Colonic mucosa (tissue), 4 donors: ENCODE measurements at regions not wholly inside any gene's neighbourhood (a gene's known extent, or its start where the extent isn't known, plus 50 kb on each side); places are given as distances from the start of the nearest gene placed in this dataset.

Source experiments
- DNase-seq: peaks from one replicate; pipeline ENCODE4 v3.0.0-alpha.2; 2020
- H3K27ac ChIP-seq: fragments of 200-600 bp; one replicate; pipeline ENCODE4 v1.8.0; 2021
- H3K27me3 ChIP-seq: fragments of 200-600 bp; one replicate; pipeline ENCODE4 v1.8.0; 2021
- H3K36me3 ChIP-seq: fragments of 200-600 bp; one replicate; pipeline ENCODE4 v1.8.0; 2021
- H3K4me1 ChIP-seq: fragments of 200-600 bp; one replicate; pipeline ENCODE4 v1.8.0; 2021; ENCODE audit warnings: mild to moderate bottlenecking
- H3K4me3 ChIP-seq: fragments of 200-600 bp; one replicate; pipeline ENCODE4 v1.8.0; 2021
- H3K9ac ChIP-seq, 2 donors: one replicate each; pipeline ENCODE4 v1.7.0; 2013; ENCODE audit warnings: control low read depth in 2 of 2, low read depth in 2 of 2, low read length in 2 of 2
- H3K9me3 ChIP-seq: fragments of 200-600 bp; one replicate; pipeline ENCODE4 v1.8.0; 2021
- CTCF ChIP-seq: fragments of 200-600 bp; IDR thresholded peaks from one replicate; pipeline ENCODE4 v1.8.0; 2022; ENCODE audit warnings: antibody characterized with exemption, mild to moderate bottlenecking
- intact Hi-C: fragments of 100-400 bp; cut with DNase I; formaldehyde crosslinking; loops from one replicate; pipeline ENCODE4 v1.14.1; 2022
- donor health status: healthy.
- donor health status: DM: no; HTN: no; CAD: no.
- donor health status: DM: no; HTN: no; CAD: no.

DNA sequence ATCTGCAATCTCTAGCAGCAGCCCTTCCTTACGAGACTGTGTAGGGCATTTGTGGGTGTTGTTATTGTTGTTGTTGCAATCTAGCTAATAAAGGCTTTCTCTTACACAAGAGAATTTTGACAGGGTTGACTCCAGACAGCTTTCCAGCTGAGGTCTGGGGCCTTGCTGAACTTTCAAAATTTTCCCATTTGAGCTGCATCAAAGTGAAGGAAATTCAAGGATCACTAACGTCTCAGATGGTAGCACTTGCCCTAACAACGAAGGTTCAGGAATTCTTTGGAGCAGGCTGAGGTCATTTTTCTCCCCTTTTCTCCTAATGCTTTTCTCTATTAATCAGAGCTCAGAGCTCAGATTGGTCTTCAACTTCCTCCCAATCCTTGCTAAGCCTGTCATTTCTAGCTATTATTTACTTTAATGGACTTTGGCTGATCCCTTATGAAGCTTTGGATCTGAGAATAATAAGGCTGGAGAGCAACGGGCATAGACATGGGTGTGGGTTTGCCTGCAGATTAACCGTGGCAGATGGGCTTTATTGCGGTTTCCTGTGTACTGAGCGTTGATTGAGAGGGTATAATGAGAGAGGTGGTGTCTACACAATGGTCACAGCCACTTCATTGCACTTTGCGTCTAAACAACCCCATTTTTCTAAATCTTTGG lies 614.0 kb upstream of the AGTR1 start:
- no peak overlapping the region for H3K27ac ChIP-seq

DNA sequence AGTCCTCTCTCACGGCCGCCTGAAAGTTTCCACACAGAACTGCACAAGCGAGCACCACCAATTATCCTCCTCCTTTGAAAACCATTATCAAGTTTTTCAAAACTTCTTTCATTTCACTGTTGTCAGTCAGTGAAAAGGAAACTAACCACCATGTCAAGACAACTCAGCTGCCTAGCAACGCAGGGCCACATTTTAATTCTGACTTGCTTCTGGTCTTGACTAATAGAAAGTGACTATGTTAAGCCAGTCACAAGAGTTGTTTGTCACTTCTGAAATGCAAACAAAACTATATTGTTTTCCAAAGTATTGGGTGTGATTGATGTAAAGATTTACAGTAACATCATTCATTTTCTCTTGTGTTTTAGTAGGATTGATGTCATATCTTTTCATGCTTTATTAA lies 612.8 kb upstream of the AGTR1 start:
- H3K9me3 ChIP-seq, result no peaks in the 10 kb centered on the region
- H3K27ac ChIP-seq, result no peak overlapping the region
- DNase-seq, result no peak
- no peak overlapping the region for H3K4me3 ChIP-seq
- intact Hi-C loops, result no loop called here
- no peak overlapping the region for H3K9ac ChIP-seq
- no peaks in the 10 kb centered on the region for H3K4me1 ChIP-seq
- TF ChIP-seq CTCF, result no peak
- H3K36me3 ChIP-seq, result no peaks in the 10 kb centered on the region
- no peaks in the 10 kb centered on the region for H3K27me3 ChIP-seq

More for the DNA sequence above, 614.0 kb upstream of the AGTR1 start:
- TF ChIP-seq CTCF, result no peak
- Histone ChIP-seq H3K9ac (no peak overlapping the region), H3K4me3 (no peak overlapping the region), H3K36me3 (no peaks in the 10 kb centered on the region), H3K9me3 (no peaks in the 10 kb centered on the region), H3K4me1 (no peaks in the 10 kb centered on the region), H3K27me3 (no peaks in the 10 kb centered on the region)
- no peak for DNase-seq
- intact Hi-C loops, result no loop called here

GRCh38 chr3:148087601-148088371 lies 609.9 kb upstream of the AGTR1 start:
- H3K27me3 ChIP-seq, result no peaks in the 10 kb centered on the region
- no peaks in the 10 kb centered on the region for H3K36me3 ChIP-seq
- H3K4me3 ChIP-seq, result no peak overlapping the region
- no peak overlapping the region for H3K27ac ChIP-seq
- H3K9me3 ChIP-seq, result no peaks in the 10 kb centered on the region
- no peak for DNase-seq
- no peaks in the 10 kb centered on the region for H3K4me1 ChIP-seq
- no peak overlapping the region for H3K9ac ChIP-seq
- intact Hi-C loops, result no loop called here
- no peak for TF ChIP-seq CTCF

- no peaks in the 10 kb centered on the region for H3K27me3 ChIP-seq
- DNase-seq, result no peak
- TF ChIP-seq CTCF, result no peak
- no peaks in the 10 kb centered on the region for H3K36me3 ChIP-seq
- no peak overlapping the region for H3K9ac ChIP-seq
- H3K4me3 ChIP-seq, result no peak overlapping the region
- no peaks in the 10 kb centered on the region for H3K9me3 ChIP-seq
- H3K4me1 ChIP-seq, result no peaks in the 10 kb centered on the region
- intact Hi-C loops, result no loop called here
- H3K27ac ChIP-seq, result no peak overlapping the region
Observed at GRCh38 chr3:148089171-148089570, 608.5 kb upstream of the AGTR1 start.

GRCh38 chr3:148090156-148090555 lies 607.5 kb upstream of the AGTR1 start:
- Histone ChIP-seq H3K27ac (no peak overlapping the region), H3K9me3 (no peaks in the 10 kb centered on the region), H3K4me3 (no peak overlapping the region), H3K4me1 (no peaks in the 10 kb centered on the region), H3K27me3 (no peaks in the 10 kb centered on the region), H3K36me3 (no peaks in the 10 kb centered on the region), H3K9ac (no peak overlapping the region)
- no peak for DNase-seq
- no peak for TF ChIP-seq CTCF
- intact Hi-C loops, result no loop called here
